Uterus (tissue), 2 donors: ENCODE measurements at regions not wholly inside any gene's neighbourhood (a gene's known extent, or its start where the extent isn't known, plus 50 kb on each side); places are given as distances from the start of the nearest gene placed in this dataset.

ENCODE experiments used
- POLR2A ChIP-seq, 2 donors: fragments of 450-650 bp; IDR thresholded peaks; one replicate each; pipeline ENCODE4 v1.6.1; 2016; ENCODE audit warnings: antibody characterized with exemption in 2 of 2, mild to moderate bottlenecking in 1 of 2, moderate library complexity in 1 of 2
- TF ChIP-seq, protein P1 (sequence below), 4 experiments: fragments of 200-600 bp in 2 of 4; fragments of 450-650 bp in 2 of 4; sonication (generic) in 2 of 4; IDR thresholded peaks; one replicate each; pipeline ENCODE4 v1.5.1; 2016 to 2019; ENCODE audit warnings: antibody characterized with exemption in 4 of 4, mild to moderate bottlenecking in 2 of 4, moderate library complexity in 1 of 4

DNA sequence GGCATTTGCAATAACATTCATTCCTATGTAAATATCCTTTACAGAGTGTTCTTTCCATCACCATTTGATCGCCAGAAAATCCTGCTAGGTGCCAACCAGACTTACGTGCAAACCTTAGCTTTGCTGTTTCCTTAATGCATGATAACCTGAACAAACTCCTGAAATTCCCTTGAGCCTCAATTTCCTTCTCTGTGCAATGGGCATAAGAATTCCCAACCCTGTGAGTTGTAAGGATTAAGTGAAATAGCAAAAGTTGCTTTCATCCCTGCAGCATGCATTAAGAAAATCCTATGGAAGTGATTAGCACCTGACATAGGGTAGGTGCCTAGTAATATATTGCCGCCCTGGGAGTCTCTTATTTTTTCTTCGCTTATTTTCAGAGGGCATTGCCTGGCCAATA is 272.7 kb downstream of the MAF start:
- TF ChIP-seq, protein P1, sequence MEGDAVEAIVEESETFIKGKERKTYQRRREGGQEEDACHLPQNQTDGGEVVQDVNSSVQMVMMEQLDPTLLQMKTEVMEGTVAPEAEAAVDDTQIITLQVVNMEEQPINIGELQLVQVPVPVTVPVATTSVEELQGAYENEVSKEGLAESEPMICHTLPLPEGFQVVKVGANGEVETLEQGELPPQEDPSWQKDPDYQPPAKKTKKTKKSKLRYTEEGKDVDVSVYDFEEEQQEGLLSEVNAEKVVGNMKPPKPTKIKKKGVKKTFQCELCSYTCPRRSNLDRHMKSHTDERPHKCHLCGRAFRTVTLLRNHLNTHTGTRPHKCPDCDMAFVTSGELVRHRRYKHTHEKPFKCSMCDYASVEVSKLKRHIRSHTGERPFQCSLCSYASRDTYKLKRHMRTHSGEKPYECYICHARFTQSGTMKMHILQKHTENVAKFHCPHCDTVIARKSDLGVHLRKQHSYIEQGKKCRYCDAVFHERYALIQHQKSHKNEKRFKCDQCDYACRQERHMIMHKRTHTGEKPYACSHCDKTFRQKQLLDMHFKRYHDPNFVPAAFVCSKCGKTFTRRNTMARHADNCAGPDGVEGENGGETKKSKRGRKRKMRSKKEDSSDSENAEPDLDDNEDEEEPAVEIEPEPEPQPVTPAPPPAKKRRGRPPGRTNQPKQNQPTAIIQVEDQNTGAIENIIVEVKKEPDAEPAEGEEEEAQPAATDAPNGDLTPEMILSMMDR (IDR thresholded peaks at IDR 0.05) = no peak
- no peak for TF ChIP-seq POLR2A (IDR thresholded peaks at IDR 0.05)
